ENCODE measurements at regions not wholly inside any gene's neighbourhood (a gene's known extent, or its start where the extent isn't known, plus 50 kb on each side); places are given as distances from the start of the nearest gene placed in this dataset.

DNA sequence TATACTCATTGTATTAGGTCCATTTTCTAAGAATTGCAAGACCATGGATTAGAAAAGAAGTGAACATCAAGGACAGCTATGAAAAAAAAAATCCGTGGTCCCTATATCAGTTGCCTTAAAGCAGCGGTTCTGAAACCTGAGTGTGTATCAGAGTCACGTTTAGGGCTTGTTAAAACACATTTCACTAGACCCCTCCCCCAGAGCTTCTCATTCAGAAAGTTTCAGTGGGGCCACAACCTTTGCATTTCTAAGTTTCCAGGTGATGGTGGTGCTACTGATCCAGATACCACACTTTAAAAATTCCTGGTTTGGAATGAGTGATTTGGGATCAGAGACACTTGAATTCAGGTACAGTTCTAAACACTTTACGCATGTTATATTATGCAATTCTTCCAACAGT, 96.1 kb upstream of the PRMT6 start (continued):
- TF ChIP-seq, protein P1, sequence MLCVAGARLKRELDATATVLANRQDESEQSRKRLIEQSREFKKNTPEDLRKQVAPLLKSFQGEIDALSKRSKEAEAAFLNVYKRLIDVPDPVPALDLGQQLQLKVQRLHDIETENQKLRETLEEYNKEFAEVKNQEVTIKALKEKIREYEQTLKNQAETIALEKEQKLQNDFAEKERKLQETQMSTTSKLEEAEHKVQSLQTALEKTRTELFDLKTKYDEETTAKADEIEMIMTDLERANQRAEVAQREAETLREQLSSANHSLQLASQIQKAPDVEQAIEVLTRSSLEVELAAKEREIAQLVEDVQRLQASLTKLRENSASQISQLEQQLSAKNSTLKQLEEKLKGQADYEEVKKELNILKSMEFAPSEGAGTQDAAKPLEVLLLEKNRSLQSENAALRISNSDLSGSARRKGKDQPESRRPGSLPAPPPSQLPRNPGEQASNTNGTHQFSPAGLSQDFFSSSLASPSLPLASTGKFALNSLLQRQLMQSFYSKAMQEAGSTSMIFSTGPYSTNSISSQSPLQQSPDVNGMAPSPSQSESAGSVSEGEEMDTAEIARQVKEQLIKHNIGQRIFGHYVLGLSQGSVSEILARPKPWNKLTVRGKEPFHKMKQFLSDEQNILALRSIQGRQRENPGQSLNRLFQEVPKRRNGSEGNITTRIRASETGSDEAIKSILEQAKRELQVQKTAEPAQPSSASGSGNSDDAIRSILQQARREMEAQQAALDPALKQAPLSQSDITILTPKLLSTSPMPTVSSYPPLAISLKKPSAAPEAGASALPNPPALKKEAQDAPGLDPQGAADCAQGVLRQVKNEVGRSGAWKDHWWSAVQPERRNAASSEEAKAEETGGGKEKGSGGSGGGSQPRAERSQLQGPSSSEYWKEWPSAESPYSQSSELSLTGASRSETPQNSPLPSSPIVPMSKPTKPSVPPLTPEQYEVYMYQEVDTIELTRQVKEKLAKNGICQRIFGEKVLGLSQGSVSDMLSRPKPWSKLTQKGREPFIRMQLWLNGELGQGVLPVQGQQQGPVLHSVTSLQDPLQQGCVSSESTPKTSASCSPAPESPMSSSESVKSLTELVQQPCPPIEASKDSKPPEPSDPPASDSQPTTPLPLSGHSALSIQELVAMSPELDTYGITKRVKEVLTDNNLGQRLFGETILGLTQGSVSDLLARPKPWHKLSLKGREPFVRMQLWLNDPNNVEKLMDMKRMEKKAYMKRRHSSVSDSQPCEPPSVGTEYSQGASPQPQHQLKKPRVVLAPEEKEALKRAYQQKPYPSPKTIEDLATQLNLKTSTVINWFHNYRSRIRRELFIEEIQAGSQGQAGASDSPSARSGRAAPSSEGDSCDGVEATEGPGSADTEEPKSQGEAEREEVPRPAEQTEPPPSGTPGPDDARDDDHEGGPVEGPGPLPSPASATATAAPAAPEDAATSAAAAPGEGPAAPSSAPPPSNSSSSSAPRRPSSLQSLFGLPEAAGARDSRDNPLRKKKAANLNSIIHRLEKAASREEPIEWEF (IDR thresholded peaks at IDR 0.05; ENCODE audit: insufficient replicate concordance, low read depth, low read length), result no peak
- TF ChIP-seq FOXM1 (IDR thresholded peaks at IDR 0.05; ENCODE audit: low read depth, low read length), result no peak

GRCh38 chr1:106961646-106962045, 94.8 kb upstream of the PRMT6 start:
- POLR2A ChIA-PET, result no interaction called here
- SMC1A ChIA-PET (ENCODE audit: uncharacterized antibody, unreplicated experiment), result interaction anchor here (0.6 to 1.8 kb wide), 3 partner anchors 14 to 301 kb away, joined by 3 to 4 read pairs (median 3); no protein-coding TSS in a partner anchor
- H3K27me3 ChIP-seq (replicated peaks in 1 of 2; ENCODE audit: control insufficient read depth in 2 of 2, insufficient read depth in 2 of 2, low read length in 1 of 2), result no peaks in the 10 kb centered on the region
- H4K20me1 ChIP-seq (ENCODE audit: control insufficient read depth, insufficient read depth), result no peaks in the 10 kb centered on the region
- BruUV-seq (replicated peaks), result no TSS peak
- H3K4me2 ChIP-seq (ENCODE audit: control insufficient read depth, insufficient read depth), result no peak overlapping the region
- no peaks in the 10 kb centered on the region for H3K9me3 ChIP-seq (replicated peaks; ENCODE audit: control insufficient read depth, insufficient read depth, low read length)
- H3K4me3 ChIP-seq, result no peak overlapping the region
- no peak overlapping the region for H3K9ac ChIP-seq (ENCODE audit: control insufficient read depth, insufficient read depth, low read length)
- no peak overlapping the region for H2AFZ ChIP-seq (ENCODE audit: control insufficient read depth, low read depth, low read length)
- intact Hi-C loops (cut with micrococcal nuclease; ENCODE audit: unreplicated experiment) (no loop called here), in situ Hi-C loops (cut with MboI) (no loop called here)
- DNase-seq (ENCODE audit: low read depth, low spot score) (no peak), FAIRE-seq (no peak), ATAC-seq (no peak)
- H3K36me3 ChIP-seq (ENCODE audit: control insufficient read depth in 2 of 2, insufficient read depth in 2 of 2, low read length in 1 of 2), result no peaks in the 10 kb centered on the region
- no peaks in the 10 kb centered on the region for H3K79me2 ChIP-seq (ENCODE audit: control insufficient read depth, insufficient read depth, low read length)
- RAD21 ChIA-PET (ENCODE audit: unreplicated experiment), result no interaction called here
- no peak overlapping the region for H3K27ac ChIP-seq (ENCODE audit: control insufficient read depth, insufficient read depth)
- CTCF ChIA-PET, result no interaction called here
- H3K4me1 ChIP-seq (ENCODE audit: control insufficient read depth, insufficient read depth, low read length), result no peaks in the 10 kb centered on the region
- no peak for TF ChIP-seq NFIC (IDR thresholded peaks at IDR 0.05; ENCODE audit: low read depth, low read length)
- TF ChIP-seq HDAC6 (IDR thresholded peaks at IDR 0.05; ENCODE audit: unreplicated experiment), result no peak
- no peak for TF ChIP-seq REST (IDR thresholded peaks at IDR 0.05; ENCODE audit: low read depth, low read length)
- no peak for TF ChIP-seq NFYB (IDR thresholded peaks at IDR 0.05; ENCODE audit: insufficient read depth, low read depth, low read length)
- TF ChIP-seq SREBF2 (IDR thresholded peaks at IDR 0.05; ENCODE audit: low read length), result no peak
- no peak for TF ChIP-seq ZNF24 (IDR thresholded peaks at IDR 0.05)
- no peak for TF ChIP-seq E4F1 (IDR thresholded peaks at IDR 0.05; ENCODE audit: borderline replicate concordance, partially characterized antibody)

Measured in GM12878 (cell line).